CD14-positive monocyte (primary cell): ENCODE measurements at regions not wholly inside any gene's neighbourhood (a gene's known extent, or its start where the extent isn't known, plus 50 kb on each side); places are given as distances from the start of the nearest gene placed in this dataset.

Experiments used
- DNase-seq, 3 donors: peaks; one replicate each; pipeline ENCODE4 v3.0.0-alpha.2; 2011 to 2022
- H2AFZ ChIP-seq: 2 replicates; pipeline ENCODE4 v1.6.0; 2012; ENCODE audit warnings: mild to moderate bottlenecking, low read depth, low read length, inconsistent platforms; ENCODE audit not compliant: insufficient read depth, poor library complexity, severe bottlenecking
- H3K27ac ChIP-seq, 2 donors: 1 replicate in 1 of 2; 2 replicates in 1 of 2; pipeline ENCODE4 v1.5.1; 2012 to 2013; ENCODE audit warnings: low read length in 2 of 2, control low read depth in 1 of 2, inconsistent platforms in 1 of 2, low read depth in 1 of 2, mild to moderate bottlenecking in 1 of 2
- H3K27me3 ChIP-seq, 2 donors: one replicate each; pipeline versions ENCODE4 v1.6.0 to v1.6.1; 2011 to 2013; ENCODE audit warnings: low read length in 2 of 2; ENCODE audit not compliant: control insufficient read depth in 2 of 2, insufficient read depth in 2 of 2
- H3K36me3 ChIP-seq, 2 donors: replicated peaks in 1 of 2; 1 replicate in 1 of 2; 2 replicates in 1 of 2; pipeline versions ENCODE4 v1.5.1 to v1.6.1; 2012 to 2013; ENCODE audit warnings: low read length in 2 of 2, control low read depth in 1 of 2, inconsistent platforms in 1 of 2, mild to moderate bottlenecking in 1 of 2; ENCODE audit not compliant: insufficient read depth in 2 of 2, control insufficient read depth in 1 of 2
- H3K4me1 ChIP-seq, 2 donors: 1 replicate in 1 of 2; 2 replicates in 1 of 2; pipeline versions ENCODE4 v1.5.1 to v1.6.1; 2012 to 2013; ENCODE audit warnings: low read length in 2 of 2, control low read depth in 1 of 2, inconsistent platforms in 1 of 2, mild to moderate bottlenecking in 1 of 2, moderate library complexity in 1 of 2; ENCODE audit not compliant: insufficient read depth in 2 of 2, control insufficient read depth in 1 of 2
- H3K4me2 ChIP-seq: replicated peaks from 2 replicates; pipeline ENCODE3; 2012; ENCODE audit warnings: low read length, moderate library complexity, mild to moderate bottlenecking; ENCODE audit not compliant: poor library complexity, severe bottlenecking; ENCODE audit errors: extremely low read depth
- H3K4me3 ChIP-seq, 3 experiments: fragments of 200-600 bp in 1 of 3; sonication (generic) in 1 of 3; replicated peaks in 1 of 3; 1 replicate in 2 of 3; 2 replicates in 1 of 3; pipeline ENCODE4 v1.5.1; 2011 to 2013; ENCODE audit warnings: low read length in 3 of 3, mild to moderate bottlenecking in 3 of 3, control low read depth in 2 of 3, low read depth in 2 of 3, inconsistent platforms in 1 of 3, moderate library complexity in 1 of 3
- H3K79me2 ChIP-seq: 2 replicates; pipeline ENCODE4 v1.6.0; 2012; ENCODE audit warnings: mild to moderate bottlenecking, control low read depth, inconsistent platforms, low read length, moderate library complexity; ENCODE audit not compliant: insufficient read depth
- H3K9ac ChIP-seq: 2 replicates; pipeline ENCODE4 v1.6.0; 2017; ENCODE audit warnings: low read length, mild to moderate bottlenecking; ENCODE audit not compliant: insufficient read depth, poor library complexity, severe bottlenecking
- H3K9me3 ChIP-seq, 2 donors: replicated peaks in 1 of 2; 1 replicate in 1 of 2; 2 replicates in 1 of 2; pipeline versions ENCODE4 v1.5.1 to v1.6.1; 2012 to 2013; ENCODE audit warnings: low read length in 2 of 2, control low read depth in 1 of 2; ENCODE audit not compliant: control insufficient read depth in 1 of 2, insufficient read depth in 1 of 2
- H4K20me1 ChIP-seq: 2 replicates; pipeline ENCODE4 v1.6.0; 2012; ENCODE audit warnings: mild to moderate bottlenecking, low read length, control low read depth, moderate library complexity; ENCODE audit not compliant: insufficient read depth
- H3K27ac Mint-ChIP-seq, 7 donors: one replicate each; pipeline ENCODE4 v1.8.0; 2020; ENCODE audit warnings: mild to moderate bottlenecking in 7 of 7, mixed read lengths in 7 of 7, moderate library complexity in 6 of 7, inconsistent platforms in 2 of 7
- H3K27me3 Mint-ChIP-seq, 3 donors: one replicate each; pipeline ENCODE4 v1.8.0; 2021 to 2022; ENCODE audit warnings: low read depth in 3 of 3, mild to moderate bottlenecking in 3 of 3, mixed read lengths in 3 of 3, moderate library complexity in 3 of 3, inconsistent platforms in 1 of 3
- H3K36me3 Mint-ChIP-seq, 2 donors: one replicate each; pipeline ENCODE4 v1.8.0; 2020; ENCODE audit warnings: mixed read lengths in 2 of 2, inconsistent platforms in 1 of 2, mild to moderate bottlenecking in 1 of 2
- H3K4me1 Mint-ChIP-seq: one replicate; pipeline ENCODE4 v1.8.0; 2020; ENCODE audit warnings: mild to moderate bottlenecking, mixed read lengths
- H3K4me3 Mint-ChIP-seq, 2 donors: one replicate each; pipeline ENCODE4 v1.8.0; 2020; ENCODE audit warnings: mild to moderate bottlenecking in 2 of 2, mixed read lengths in 2 of 2, moderate library complexity in 1 of 2
- H3K9me3 Mint-ChIP-seq, 7 donors: one replicate each; pipeline ENCODE4 v1.8.0; 2020 to 2022; ENCODE audit warnings: mixed read lengths in 7 of 7, mild to moderate bottlenecking in 6 of 7, moderate library complexity in 6 of 7, inconsistent platforms in 2 of 7
- CTCF ChIP-seq: fragments of 200-600 bp; IDR thresholded peaks from one replicate; pipeline ENCODE4 v1.8.0; 2022; ENCODE audit warnings: antibody characterized with exemption, mild to moderate bottlenecking
- WGBS: methylation state at CpG from one replicate; pipeline ENCODE4 v1.1.5; 2013; ENCODE audit warnings: missing lambda C conversion rate; ENCODE audit not compliant: insufficient coverage; 5-methylcytosine and 5-hydroxymethylcytosine counted together
- intact Hi-C, 2 donors: fragments of 100-400 bp; cut with micrococcal nuclease; formaldehyde crosslinking; loops; one replicate each; pipeline versions ENCODE4 v1.15.0 to v1.15.1; 2023

GRCh38 chr5:40334242-40334635 is 345.5 kb upstream of the PTGER4 start:
- no peak for TF ChIP-seq CTCF
- no peak overlapping the region for H2AFZ ChIP-seq
- no peaks in the 10 kb centered on the region for H3K27me3 ChIP-seq
- no peaks in the 10 kb centered on the region for H3K36me3 ChIP-seq
- WGBS: no CpG with 5 or more reads among the region's 1 CpG
- Mint-ChIP-seq H3K36me3 (no peaks in the 10 kb centered on the region), H3K27me3 (peaks cover 0 to 1% (median 0%) of the 10 kb centered on the region in 3 donors), H3K9me3 (peaks cover 0 to 5% (median 3%) of the 10 kb centered on the region in 7 donors), H3K4me1 (no peaks in the 10 kb centered on the region), H3K4me3 (no peak overlapping the region), H3K27ac (no peak overlapping the region)
- H3K4me1 ChIP-seq: no peaks in the 10 kb centered on the region
- no peak for DNase-seq
- peaks cover 0 to 5% of the 10 kb centered on the region in 2 donors for H3K9me3 ChIP-seq
- no peaks in the 10 kb centered on the region for H4K20me1 ChIP-seq
- no peak overlapping the region for H3K27ac ChIP-seq
- no peak overlapping the region for H3K4me3 ChIP-seq
- no peaks in the 10 kb centered on the region for H3K79me2 ChIP-seq
- H3K9ac ChIP-seq: no peak overlapping the region
- intact Hi-C loops: no loop called here
- no peak overlapping the region for H3K4me2 ChIP-seq

- no CpG with 5 or more reads among the region's 4 CpGs for WGBS
- Mint-ChIP-seq H3K4me3 (no peak overlapping the region), H3K27ac (no peak overlapping the region), H3K27me3 (peaks cover 0 to 1% (median 0%) of the 10 kb centered on the region in 3 donors), H3K36me3 (no peaks in the 10 kb centered on the region), H3K4me1 (no peaks in the 10 kb centered on the region), H3K9me3 (peaks cover 0 to 5% (median 3%) of the 10 kb centered on the region in 7 donors)
- no peak overlapping the region for H3K4me3 ChIP-seq
- H4K20me1 ChIP-seq: no peaks in the 10 kb centered on the region
- no peaks in the 10 kb centered on the region for H3K27me3 ChIP-seq
- H3K79me2 ChIP-seq: no peaks in the 10 kb centered on the region
- H3K9me3 ChIP-seq: peaks cover 0 to 5% of the 10 kb centered on the region in 2 donors
- no peak for DNase-seq
- intact Hi-C loops: no loop called here
- no peak overlapping the region for H2AFZ ChIP-seq
- no peak overlapping the region for H3K4me2 ChIP-seq
- no peak for TF ChIP-seq CTCF
- H3K4me1 ChIP-seq: no peaks in the 10 kb centered on the region
- H3K9ac ChIP-seq: no peak overlapping the region
- H3K27ac ChIP-seq: no peak overlapping the region
- no peaks in the 10 kb centered on the region for H3K36me3 ChIP-seq
Observed at GRCh38 chr5:40333459-40334241, 346.1 kb upstream of the PTGER4 start.
